ENCODE measurements at regions not wholly inside any gene's neighbourhood (a gene's known extent, or its start where the extent isn't known, plus 50 kb on each side); places are given as distances from the start of the nearest gene placed in this dataset.
A peak's percentile ranks its signal among the peaks of the same experiment; 100 is the strongest.

GRCh38 chr17:52376137-52376536 is 217.6 kb upstream of the CA10 start:
- no peak for DNase-seq (ENCODE audit: low read depth)
- in situ Hi-C loops (cut with HindIII; ENCODE audit: low pct_unique_long_range_greater_than_20kb, low sequenced_read_pairs), result no loop called here

- in situ Hi-C loops (cut with HindIII; ENCODE audit: low pct_unique_long_range_greater_than_20kb, low sequenced_read_pairs), result no loop called here
- DNase-seq (ENCODE audit: low read depth), result no peak
Measured at GRCh38 chr17:52368886-52369285, 210.4 kb upstream of the CA10 start.

DNA sequence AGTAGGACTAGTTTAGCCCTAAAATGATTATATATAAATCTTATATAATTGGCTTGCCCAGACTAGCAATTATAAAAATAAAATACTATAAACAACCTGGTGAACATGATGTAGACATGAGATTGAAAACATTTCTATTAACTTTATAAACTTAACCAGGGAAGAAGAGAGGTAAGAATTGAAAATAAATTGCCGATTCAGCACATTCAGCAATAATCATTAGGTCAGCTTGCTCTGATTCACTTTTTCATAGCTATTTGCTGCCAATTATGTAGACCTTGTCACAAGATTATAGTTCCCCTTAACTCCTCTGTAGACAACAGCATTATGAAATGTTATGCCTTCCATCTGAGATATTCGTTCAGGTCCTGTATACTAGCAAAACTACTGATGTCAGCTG is 199.3 kb upstream of the CA10 start:
- in situ Hi-C loops (cut with HindIII; ENCODE audit: low pct_unique_long_range_greater_than_20kb, low sequenced_read_pairs), result no loop called here
- DNase-seq (ENCODE audit: low read depth), result no peak

DNA sequence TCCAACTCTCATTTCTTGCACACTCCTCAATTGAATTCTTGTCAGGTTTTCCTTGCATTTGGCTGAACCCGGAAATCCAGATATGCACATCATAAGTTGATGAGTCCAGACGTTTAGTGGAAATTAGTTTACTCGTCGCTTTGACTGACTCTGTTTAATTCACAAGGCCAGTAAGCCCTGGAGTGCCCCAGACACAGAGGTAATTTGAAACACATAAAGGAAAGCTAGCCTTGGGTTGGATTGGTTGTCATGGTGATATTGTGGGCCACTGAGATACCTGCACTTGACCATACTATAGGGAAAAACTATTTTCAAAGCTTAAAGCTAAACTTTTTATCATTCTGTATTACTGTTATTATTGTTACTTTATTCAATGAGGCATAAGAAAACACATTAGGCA is 178.3 kb upstream of the CA10 start:
- DNase-seq (ENCODE audit: low read depth), result no peak
- in situ Hi-C loops (cut with HindIII; ENCODE audit: low pct_unique_long_range_greater_than_20kb, low sequenced_read_pairs), result no loop called here

DNA sequence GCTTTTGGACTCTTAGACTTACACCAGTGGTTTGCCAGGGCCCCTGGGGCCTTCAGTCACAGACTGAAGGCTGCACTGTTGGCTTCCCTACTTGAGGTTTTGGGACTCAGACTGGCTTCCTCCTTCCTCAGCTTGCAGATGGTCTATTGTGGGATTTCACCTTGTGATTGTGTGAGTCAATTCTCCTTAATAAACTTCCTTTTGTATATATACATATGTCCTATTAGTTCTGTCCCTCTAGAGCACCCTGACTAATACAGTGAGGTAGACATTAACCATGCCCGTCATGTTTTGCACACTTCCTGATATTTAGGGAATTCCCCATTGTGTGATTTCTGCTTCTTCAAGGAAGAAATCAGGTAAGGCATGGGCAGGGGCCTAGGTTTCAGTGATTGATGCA is 147.8 kb upstream of the CA10 start:
- peak; percentile 44 for DNase-seq (ENCODE audit: low read depth)
- in situ Hi-C loops (cut with HindIII; ENCODE audit: low pct_unique_long_range_greater_than_20kb, low sequenced_read_pairs), result no loop called here

DNA sequence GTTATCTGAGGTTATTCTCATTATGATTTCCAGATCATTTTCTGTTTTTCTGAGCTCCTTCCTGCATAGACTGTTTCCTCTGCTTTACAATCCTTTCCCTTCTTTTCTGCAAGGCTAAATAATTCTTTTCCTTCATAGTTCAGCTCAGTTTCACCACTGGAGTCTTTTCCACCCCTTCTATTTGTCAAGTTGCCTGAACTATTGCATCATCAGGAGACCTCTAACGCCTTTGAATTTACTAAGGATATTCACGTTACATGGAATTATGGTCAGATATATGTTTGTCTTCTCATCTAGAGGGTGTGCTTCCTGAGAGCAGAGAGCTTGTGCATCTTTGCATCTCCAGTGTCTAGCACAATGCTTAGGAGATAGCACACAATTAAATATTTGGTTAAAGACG is 140.4 kb upstream of the CA10 start:
- in situ Hi-C loops (cut with HindIII; ENCODE audit: low pct_unique_long_range_greater_than_20kb, low sequenced_read_pairs), result no loop called here
- no peak for DNase-seq (ENCODE audit: low read depth)

DNA sequence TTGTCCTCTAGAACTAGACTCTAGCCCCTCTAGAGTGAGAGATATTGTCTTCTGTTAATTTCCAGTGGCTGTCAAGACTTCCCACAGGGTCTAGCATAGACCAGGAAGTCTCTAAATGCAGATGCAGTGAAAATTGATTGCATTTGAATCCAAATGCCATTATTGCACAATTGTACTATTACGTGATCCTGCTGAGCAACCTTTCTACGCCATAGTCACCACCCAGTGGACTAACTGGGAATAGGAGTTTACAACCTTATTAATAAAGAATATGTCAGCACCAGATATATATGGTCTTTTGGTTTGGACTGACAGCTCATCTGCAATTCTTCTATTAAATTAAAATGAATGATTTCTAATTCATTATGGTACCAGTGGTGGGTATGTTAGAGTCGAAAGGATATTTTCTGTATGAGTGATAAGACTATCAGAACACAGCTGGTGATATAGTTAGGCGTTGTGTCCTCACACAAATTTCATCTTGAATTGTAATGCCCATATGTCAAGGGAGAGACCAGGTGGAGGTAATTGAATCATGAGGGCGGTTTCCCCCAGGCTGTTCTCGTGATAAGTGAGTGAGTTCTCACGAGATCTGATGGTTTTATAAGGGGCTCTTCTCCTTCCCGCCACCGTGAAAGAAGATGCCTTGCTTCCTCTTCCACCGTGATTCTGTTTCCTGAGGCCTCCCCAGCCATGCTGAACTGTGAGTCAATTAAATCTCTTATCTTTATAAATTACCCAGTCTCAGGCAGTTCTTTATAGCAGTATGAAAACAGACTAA is 138.9 kb upstream of the CA10 start:
- no peak for DNase-seq (ENCODE audit: low read depth)
- in situ Hi-C loops (cut with HindIII; ENCODE audit: low pct_unique_long_range_greater_than_20kb, low sequenced_read_pairs), result no loop called here

DNA sequence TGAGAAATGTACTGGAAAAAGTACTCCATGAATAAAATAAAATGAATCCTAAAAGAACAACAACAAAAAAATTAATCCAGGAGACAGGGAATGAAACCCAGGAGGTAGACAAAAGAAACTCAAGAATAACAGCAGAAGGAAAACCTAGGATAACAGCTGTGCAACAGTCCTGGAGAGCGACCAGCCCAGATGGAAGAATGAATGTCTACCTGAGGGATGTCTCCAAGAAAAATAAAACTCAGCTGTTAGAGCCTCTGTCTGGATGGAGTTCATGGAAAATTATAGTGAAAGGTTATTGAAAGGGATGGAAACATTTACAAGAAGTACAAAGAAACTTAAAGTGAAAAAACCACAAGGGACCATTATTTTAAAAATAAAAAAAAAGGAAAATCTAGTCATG is 135.8 kb upstream of the CA10 start:
- in situ Hi-C loops (cut with HindIII; ENCODE audit: low pct_unique_long_range_greater_than_20kb, low sequenced_read_pairs), result no loop called here
- DNase-seq (ENCODE audit: low read depth), result no peak

GRCh38 chr17:52287611-52288010 is 129.1 kb upstream of the CA10 start:
- DNase-seq (ENCODE audit: low read depth), result no peak
- in situ Hi-C loops (cut with HindIII; ENCODE audit: low pct_unique_long_range_greater_than_20kb, low sequenced_read_pairs), result no loop called here

DNA sequence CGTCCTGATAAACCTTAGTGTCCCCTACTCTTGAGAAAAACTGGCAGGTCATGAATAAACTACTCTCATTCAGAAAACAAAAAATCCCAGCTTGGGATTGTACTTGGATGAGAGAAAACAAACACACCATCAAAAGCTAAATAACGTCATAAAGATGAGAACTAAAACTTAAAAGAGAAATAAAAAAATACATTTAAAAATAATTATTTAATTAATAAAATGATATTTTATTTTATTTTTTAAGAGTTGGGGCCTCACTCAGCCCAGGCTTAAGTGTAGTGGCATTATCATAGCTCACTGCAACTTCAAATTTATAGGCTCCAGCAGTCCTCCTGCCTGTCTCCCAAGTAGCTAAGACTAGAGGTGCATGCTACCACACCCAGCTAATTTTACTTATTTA is 125.4 kb upstream of the CA10 start:
- in situ Hi-C loops (cut with HindIII; ENCODE audit: low pct_unique_long_range_greater_than_20kb, low sequenced_read_pairs), result no loop called here
- no peak for DNase-seq (ENCODE audit: low read depth)

DNA sequence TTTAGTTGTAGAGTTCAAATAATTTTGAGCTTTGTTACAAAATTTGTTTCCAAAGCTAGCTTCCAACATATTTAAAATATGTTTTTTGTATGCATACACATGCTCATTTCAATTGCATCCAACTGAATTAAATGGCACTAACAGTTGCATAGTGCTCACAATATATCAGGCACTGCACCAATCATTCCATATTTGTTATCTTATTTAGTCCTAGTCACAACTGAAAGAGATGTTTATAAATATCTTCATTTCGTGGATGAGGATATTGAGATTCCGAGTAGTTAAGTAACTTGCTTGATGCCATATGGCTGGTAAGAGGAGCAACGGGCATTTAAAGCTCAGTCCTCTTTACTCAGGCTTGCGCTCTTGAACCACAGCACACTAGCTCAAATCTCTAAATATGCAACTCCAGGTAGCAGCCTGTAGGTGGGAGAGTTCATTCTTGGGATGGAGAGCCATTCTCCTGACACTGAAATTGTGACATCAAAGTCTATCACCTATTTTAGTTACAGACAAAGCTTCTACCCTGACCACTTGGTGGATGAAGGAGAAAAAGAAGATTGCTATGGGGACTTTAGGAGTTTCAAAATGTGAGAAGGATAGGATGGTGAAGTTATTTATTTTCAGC is 118.0 kb upstream of the CA10 start:
- DNase-seq (ENCODE audit: low read depth), result no peak
- in situ Hi-C loops (cut with HindIII; ENCODE audit: low pct_unique_long_range_greater_than_20kb, low sequenced_read_pairs), result no loop called here

DNA sequence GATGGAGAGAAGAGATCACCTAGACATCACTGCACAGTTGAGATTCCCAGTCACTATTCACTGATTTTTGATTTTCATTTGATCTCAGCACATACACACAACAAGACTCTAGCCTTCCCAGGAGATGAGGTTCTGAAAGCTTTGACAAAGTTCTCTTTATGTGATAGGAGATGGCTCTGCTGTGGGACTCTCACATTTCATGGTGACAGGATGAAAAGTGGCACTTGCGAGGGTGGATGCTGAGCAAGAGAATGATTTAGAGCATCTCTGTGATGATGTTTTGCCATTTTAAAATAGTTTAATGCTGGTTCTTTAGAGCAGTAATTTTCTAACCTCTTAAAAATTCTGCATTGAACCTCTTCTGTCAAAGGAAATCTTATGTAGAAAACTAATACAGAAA is 113.3 kb upstream of the CA10 start:
- in situ Hi-C loops (cut with HindIII; ENCODE audit: low pct_unique_long_range_greater_than_20kb, low sequenced_read_pairs), result no loop called here
- DNase-seq (ENCODE audit: low read depth), result no peak

DNA sequence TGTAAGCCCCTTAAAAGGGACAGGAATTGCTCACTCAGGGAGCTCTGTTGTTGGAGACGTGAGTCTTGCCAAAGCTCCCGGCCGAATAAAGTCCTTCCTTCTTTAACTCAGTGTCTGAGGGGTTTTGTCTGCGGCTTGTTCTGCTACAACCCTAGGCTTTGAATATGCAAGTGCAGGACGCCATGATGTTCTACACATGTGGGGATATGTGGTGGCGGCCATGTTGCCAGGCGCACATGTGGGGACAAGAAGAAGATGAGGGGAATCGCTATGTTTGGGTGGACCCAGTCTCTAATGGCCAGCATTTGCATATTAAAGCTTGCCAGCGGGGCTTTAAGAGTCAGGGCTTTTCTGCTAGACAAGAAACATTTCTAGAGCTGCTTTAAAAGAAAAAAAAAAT is 96.8 kb upstream of the CA10 start:
- in situ Hi-C loops (cut with HindIII; ENCODE audit: low pct_unique_long_range_greater_than_20kb, low sequenced_read_pairs), result no loop called here
- DNase-seq (ENCODE audit: low read depth), result no peak

DNA sequence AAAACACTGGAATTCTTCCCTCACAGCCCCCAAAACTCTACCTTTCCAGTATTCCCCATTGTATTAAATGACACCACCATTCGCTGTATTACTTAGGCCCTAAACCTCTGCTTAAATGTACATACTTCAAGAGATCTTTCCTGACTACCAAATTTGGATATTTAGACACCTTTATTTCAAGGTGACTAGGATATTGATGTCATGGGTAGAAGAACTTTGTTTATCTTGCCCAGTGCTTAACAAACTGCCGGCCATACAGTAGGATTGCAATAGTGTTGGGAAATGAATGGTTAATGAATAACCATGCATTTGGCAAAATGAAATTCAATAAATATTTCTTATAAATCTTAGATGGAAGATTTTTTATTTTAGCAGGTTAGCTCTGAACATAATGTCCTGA is 86.2 kb upstream of the CA10 start:
- in situ Hi-C loops (cut with HindIII; ENCODE audit: low pct_unique_long_range_greater_than_20kb, low sequenced_read_pairs), result no loop called here
- no peak for DNase-seq (ENCODE audit: low read depth)

GRCh38 chr17:52242268-52242667 is 83.8 kb upstream of the CA10 start:
- in situ Hi-C loops (cut with HindIII; ENCODE audit: low pct_unique_long_range_greater_than_20kb, low sequenced_read_pairs), result no loop called here
- no peak for DNase-seq (ENCODE audit: low read depth)

GRCh38 chr17:52237151-52237550 is 78.6 kb upstream of the CA10 start:
- DNase-seq (ENCODE audit: low read depth), result no peak
- in situ Hi-C loops (cut with HindIII; ENCODE audit: low pct_unique_long_range_greater_than_20kb, low sequenced_read_pairs), result no loop called here

GRCh38 chr17:52235516-52235915 is 77.0 kb upstream of the CA10 start:
- in situ Hi-C loops (cut with HindIII; ENCODE audit: low pct_unique_long_range_greater_than_20kb, low sequenced_read_pairs), result no loop called here
- DNase-seq (ENCODE audit: low read depth), result no peak

GRCh38 chr17:52233632-52234031 is 75.1 kb upstream of the CA10 start:
- DNase-seq (ENCODE audit: low read depth), result no peak
- in situ Hi-C loops (cut with HindIII; ENCODE audit: low pct_unique_long_range_greater_than_20kb, low sequenced_read_pairs), result no loop called here

- no peak for DNase-seq (ENCODE audit: low read depth)
- in situ Hi-C loops (cut with HindIII; ENCODE audit: low pct_unique_long_range_greater_than_20kb, low sequenced_read_pairs), result no loop called here
Measured at GRCh38 chr17:52233176-52233575, 74.7 kb upstream of the CA10 start.

DNA sequence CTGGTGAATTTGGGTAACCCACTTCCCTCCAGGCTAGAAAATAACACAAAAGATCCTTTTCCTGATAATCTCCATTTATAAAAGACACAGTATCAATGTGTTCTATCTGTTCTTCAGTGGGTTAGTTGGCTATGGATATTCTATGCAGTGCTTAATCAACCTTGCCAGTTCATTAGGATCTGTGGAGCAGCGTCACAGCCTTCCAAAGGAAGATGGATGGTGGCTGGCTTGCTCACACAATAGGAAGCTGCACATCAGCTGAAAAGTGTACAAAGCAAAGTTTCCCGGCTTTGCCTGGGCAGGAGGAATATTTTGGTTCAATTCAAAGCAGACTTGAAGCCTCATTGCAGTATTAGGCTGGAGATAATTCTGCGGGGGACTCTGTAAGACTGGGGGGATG is 70.3 kb upstream of the CA10 start:
- in situ Hi-C loops (cut with HindIII; ENCODE audit: low pct_unique_long_range_greater_than_20kb, low sequenced_read_pairs), result no loop called here
- DNase-seq (ENCODE audit: low read depth), result no peak

All from Caki2 (cell line).